NCI-H2227 (cell line): ENCODE measurements at regions not wholly inside any gene's neighbourhood (a gene's known extent, or its start where the extent isn't known, plus 50 kb on each side); places are given as distances from the start of the nearest gene placed in this dataset.
"Not testable (repeated sequence)": the region's sequence is repeated elsewhere in the genome, so short reads cannot be mapped to it uniquely, and the experiment has no call there.

Experiments
- DNase-seq: peaks from one replicate; lab custom pipeline; 2025; ENCODE audit not compliant: unreplicated experiment; lab: John Stamatoyannopoulos, UW

DNA sequence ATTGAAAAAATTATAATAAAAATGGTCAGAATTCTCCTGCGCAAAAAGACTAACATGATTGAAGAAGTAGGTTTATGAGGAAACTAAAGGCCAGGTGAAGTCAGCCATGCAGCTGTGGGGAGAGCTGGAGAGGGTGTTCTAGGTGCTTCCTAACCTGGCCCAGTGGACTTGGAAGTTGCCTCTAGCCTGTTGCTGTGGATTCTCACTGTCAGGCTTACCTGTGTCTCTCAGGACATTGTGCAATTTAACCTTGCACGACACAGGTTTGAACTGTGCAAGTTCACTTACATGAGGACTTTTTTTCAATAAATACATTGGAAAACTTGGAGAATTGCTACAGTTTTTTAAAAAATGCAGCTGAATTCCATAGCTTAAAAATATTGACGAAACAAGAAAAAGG is 266.4 kb downstream of the CXCL12 start:
- no peak for DNase-seq

DNA sequence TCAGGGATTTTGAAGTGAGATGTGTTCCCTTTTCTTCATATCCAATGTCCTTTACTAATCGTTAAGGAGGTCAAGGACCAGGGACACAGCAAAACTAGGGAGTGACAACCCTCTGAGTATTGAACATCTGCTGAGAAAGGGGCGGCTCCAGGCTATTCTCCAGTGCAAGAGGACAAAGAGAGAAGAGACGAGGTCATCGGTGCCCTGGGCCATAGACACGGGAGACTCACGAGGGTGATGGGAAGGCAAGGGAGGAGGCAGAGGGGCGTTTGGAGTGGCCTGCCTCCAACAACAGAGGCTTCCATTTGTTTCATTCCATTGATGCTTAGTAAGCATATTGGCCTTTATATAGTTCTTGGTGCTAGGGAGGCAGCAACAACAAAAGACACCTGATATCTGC is 268.4 kb downstream of the CXCL12 start:
- no peak for DNase-seq

DNA sequence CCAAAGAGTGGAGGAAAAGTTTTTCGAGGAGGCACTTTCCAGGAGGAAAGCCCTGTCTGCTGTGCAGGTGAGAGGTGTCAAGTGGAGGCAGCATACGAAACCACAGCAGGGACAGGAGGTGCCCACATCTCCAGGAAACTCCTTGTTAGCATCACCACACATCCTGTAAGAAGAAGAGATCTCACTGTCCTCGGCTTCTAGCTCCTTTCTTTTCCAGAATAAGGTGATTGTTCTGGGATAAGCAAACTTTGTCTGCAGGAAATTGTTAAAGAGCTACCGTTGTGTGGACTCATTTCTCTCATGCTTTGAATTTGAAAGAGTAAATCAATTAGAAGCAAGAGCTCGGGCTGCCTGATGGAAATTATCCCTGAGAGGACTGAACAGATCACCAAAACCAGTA is 269.4 kb downstream of the CXCL12 start:
- no peak for DNase-seq

GRCh38 chr10:44114441-44114840 is 270.5 kb downstream of the CXCL12 start:
- DNase-seq = no peak

GRCh38 chr10:44112280-44112679 is 272.6 kb downstream of the CXCL12 start:
- not testable (repeated sequence) for DNase-seq

GRCh38 chr10:44105696-44106095 is 279.2 kb downstream of the CXCL12 start:
- no peak for DNase-seq

DNA sequence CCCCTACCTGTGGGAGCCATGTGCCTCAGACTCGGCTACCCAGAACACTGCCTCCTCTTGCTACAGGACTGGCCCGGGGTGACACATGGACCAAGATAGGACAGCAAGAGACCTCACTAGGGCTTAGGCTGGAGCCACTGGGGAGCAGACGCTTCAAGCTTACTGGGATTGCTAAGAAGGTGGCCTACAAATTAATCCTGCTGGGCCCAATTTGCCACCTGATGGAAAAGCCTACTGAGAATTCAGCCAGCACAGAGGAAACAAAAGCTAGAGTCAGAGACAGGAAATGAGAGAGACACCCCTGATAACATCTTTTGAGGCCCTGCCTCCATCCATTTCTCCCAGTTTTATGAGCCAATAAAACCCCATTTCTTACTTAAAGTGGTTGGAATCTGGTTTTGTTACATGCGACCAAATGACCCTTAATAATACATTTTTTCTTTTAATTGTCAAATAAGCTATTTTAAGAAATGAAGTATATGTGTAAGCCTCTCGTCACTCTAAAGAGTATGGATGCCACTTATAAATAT is 282.1 kb downstream of the CXCL12 start:
- no peak for DNase-seq

DNA sequence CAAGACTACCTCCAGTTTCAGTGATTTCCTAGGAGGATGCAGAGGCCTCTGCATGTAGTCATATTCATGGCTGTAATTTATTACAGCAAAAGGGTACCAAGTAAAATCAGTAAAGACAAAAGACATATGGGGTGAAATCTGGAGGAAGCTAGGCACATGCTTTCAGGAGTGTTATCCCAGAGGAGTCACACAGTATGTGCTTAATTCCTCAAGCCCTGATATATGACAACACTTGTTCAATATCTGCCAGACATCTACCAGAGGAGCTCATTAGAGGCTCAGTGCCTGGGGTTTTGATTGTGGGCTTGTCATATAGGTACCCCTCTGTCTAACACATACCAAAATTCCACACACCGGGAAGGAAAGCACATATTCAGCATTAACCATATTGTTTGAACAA is 283.8 kb downstream of the CXCL12 start:
- no peak for DNase-seq

DNA sequence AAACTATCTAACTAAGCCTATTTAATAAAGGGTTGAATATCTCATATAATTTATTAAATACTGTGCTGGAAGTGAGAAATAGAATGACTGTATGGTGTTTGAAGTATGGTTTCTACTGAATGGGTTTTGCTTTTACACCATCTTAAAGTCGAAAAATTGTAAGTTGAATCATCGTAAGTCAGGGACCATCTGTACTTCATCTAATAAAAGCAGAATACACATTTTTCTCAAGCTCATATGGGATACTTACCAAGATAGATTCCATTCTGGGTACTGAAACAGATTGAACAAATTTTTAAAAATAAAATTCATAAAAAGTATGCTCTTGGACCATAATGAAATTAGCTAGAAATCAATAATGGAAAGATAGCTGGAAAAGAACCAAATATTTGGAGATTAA is 285.4 kb downstream of the CXCL12 start:
- no peak for DNase-seq

DNA sequence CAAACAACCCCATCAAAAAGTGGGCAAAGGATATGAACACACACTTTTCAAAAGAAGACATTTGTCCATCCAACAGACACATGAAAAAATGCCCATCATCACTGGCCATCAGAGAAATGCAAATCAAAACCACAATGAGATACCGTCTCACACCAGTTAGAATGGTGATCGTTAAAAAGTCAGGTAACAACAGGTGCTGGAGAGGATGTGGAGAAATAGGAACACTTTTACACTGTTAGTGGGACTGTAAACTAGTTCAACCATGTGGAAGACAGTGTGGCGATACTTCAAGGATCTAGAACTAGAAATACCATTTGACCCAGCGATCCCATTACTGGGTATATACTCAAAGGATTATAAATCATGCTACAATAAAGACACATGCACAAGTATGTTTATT is 288.7 kb downstream of the CXCL12 start:
- DNase-seq = not testable (repeated sequence)

DNA sequence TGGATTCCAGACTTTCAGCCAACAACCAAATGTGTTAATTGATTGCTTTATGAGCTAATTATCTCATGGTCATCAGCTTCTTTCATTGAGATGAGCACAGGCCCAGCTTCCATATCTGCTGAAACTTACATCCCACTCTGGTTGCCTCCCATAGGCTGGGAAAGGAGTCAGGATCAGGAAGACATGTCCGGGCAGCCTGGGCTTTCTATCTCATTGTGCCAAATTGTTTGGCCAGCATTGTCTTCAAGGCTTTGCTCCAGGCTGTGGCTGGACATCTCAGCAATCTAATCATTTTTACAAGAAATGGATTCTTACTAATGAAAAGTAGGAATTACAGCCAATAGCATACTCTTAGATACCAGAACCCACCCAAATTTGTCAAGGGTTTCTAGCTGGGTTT is 295.2 kb downstream of the CXCL12 start:
- no peak for DNase-seq

GRCh38 chr10:44087403-44087802 is 297.5 kb downstream of the CXCL12 start:
- no peak for DNase-seq

DNA sequence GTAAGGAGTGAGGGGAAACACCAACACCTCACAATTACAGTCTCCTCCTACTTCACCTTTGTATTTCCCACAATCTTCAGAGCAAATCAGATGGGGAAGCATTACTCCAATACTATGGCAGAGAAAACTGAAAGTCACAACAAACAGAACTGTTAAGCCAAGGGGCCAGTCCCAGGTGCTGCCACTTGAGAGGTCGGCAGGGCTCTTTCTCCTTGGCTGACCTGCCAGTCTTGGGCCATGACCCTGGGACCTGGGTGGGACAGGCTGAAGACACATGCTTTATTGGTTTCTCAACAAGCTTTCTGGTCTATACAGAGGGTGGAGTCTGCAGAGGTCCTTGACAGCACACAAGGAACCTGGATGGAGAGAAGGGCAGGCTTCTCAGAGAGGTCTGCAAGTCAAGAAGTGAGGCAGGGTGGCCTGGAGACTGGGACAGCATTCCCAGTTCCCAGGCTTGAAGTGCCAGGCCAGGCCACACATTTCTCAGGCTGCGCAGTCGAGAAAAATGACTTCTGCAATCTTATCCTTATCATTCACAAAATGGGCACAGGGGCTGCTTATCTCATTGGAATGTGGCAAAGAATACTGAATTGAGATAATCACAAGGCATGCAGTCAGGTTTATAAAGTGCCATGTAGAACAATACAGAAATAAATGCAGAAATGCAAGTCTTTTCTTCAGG is 301.0 kb downstream of the CXCL12 start:
- DNase-seq = no peak

- no peak for DNase-seq
Measured at GRCh38 chr10:44071479-44071878, 313.4 kb downstream of the CXCL12 start.

DNA sequence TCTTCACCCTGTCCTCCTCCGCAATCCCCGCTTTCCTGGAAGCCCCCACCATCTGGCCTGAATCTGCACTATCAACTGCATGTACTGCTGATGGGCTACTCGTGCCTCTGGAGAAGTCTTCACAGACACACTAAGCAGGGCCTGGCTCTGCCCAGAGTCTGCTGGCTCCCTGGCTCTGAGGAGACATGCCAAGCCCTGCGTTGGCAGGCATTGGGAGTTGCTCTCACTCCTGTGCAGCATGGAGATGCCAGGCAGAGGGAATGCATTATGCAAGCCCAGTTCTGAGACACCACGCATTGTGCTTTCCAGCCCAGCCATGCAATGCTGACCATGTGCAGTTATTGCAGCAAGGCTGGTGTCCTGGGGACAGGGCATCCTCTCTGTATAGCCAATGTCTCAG is 314.6 kb downstream of the CXCL12 start:
- no peak for DNase-seq

DNA sequence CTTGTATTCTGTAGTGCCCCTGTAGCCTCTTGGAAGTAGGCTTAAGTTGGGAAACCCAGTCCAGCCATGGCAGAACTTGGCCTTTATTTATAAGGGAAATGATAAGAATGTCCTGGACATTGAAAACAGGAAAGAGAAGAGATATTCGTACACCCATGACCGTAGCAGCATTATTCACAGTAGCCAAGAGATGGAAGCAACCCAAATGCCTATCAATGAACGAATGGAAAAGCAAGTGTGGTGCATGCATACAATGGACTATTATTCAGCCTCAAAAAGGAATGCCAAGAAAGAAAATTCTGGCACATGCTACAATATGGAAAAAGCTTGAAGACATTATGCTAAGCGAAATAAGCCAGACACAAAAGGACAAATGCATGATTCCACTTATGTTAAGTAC is 315.3 kb downstream of the CXCL12 start:
- no peak for DNase-seq

GRCh38 chr10:44068716-44069482 is 316.0 kb downstream of the CXCL12 start:
- DNase-seq = no peak

- no peak for DNase-seq
Measured at GRCh38 chr10:44067432-44067831, 317.5 kb downstream of the CXCL12 start.

GRCh38 chr10:44066527-44067255 is 318.2 kb downstream of the CXCL12 start:
- DNase-seq = no peak

DNA sequence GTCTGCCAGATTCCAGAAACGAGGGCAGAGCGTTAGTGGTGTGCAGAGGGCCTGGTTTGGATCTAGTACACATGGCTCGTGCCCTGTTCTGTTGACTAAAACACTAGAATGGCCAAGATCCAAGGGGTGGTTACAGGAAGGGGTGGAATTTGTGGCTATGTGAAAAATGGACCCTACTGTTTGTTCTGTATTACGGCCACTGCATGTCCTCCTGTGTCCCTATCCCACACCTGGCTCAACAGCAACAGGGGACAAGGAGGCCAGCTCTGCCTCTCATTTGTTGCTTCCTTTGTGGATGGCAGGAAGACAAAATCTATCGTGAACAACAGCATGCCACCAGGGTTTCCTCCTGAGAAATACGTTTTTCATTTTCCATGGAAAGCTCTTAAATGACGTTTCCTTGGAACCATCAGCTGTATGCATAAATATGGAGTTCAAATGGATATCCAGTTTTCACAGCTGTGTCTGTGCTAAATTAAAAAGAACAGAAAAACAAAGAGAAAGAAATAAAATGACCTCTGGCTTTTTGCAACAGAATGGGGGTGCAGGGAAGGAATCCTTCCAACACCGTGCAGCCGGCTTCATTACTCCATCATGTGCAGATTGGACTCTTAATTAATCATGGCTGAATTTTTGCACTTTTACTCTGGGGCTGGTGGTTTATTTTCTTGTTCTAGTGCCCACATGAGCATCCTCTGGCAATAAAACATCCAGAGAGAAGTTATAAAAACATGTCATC is 318.9 kb downstream of the CXCL12 start:
- DNase-seq = no peak
